H1 (cell line): ENCODE measurements at regions not wholly inside any gene's neighbourhood (a gene's known extent, or its start where the extent isn't known, plus 50 kb on each side); places are given as distances from the start of the nearest gene placed in this dataset.

ENCODE experiments used
- CTCF ChIA-PET: fragments of 300-600 bp; sonication (Branson Sonifier 250); formaldehyde crosslinking; loops from one replicate; lab custom pipeline; 2021; ENCODE audit not compliant: partially characterized antibody; lab: Charles Lee
- POLR2A ChIA-PET: fragments of 300-600 bp; sonication (Branson Sonifier 250); formaldehyde crosslinking; loops from one replicate; lab custom pipeline; 2021; ENCODE audit warnings: inconsistent platforms; ENCODE audit not compliant: partially characterized antibody; lab: Charles Lee
- DNase-seq, 2 experiments: peaks; one replicate each; pipeline versions ENCODE4 v3.0.0 to v3.0.0-alpha.2; 2010 to 2022; ENCODE audit warnings: low spot score in 2 of 2, low read depth in 1 of 2, mixed read lengths in 1 of 2
- FAIRE-seq: peaks from 2 replicates; lab custom pipeline; 2011; peaks lifted over from hg19 to GRCh38; lab: Jason Lieb, UNC
- H2AFZ ChIP-seq: 2 replicates; pipeline ENCODE4 v1.8.1; 2012; ENCODE audit warnings: low read length, inconsistent platforms
- H2AK5ac ChIP-seq: 2 replicates; pipeline ENCODE4 v1.6.1; 2013; ENCODE audit warnings: low read depth, low read length
- H2BK120ac ChIP-seq: replicated peaks from 2 replicates; pipeline ENCODE3; 2013; ENCODE audit warnings: low read depth, low read length, inconsistent platforms
- H2BK12ac ChIP-seq: 2 replicates; pipeline ENCODE4 v1.6.1; 2013; ENCODE audit warnings: low read depth, low read length
- H2BK15ac ChIP-seq: 2 replicates; pipeline ENCODE4 v1.6.1; 2013; ENCODE audit warnings: low read length
- H2BK20ac ChIP-seq: 2 replicates; pipeline ENCODE4 v1.6.1; 2013; ENCODE audit warnings: low read length
- H2BK5ac ChIP-seq: 2 replicates; pipeline ENCODE4 v1.6.1; 2013; ENCODE audit warnings: low read depth, low read length
- H3K14ac ChIP-seq: 2 replicates; pipeline ENCODE4 v1.6.1; 2013; ENCODE audit warnings: inconsistent platforms; ENCODE audit not compliant: insufficient read length
- H3K18ac ChIP-seq: 2 replicates; pipeline ENCODE4 v1.6.1; 2013; ENCODE audit warnings: low read length; ENCODE audit errors: extremely low read depth
- H3K23ac ChIP-seq: 2 replicates; pipeline ENCODE4 v1.6.1; 2013; ENCODE audit warnings: inconsistent platforms; ENCODE audit not compliant: insufficient read length
- H3K23me2 ChIP-seq: 2 replicates; pipeline ENCODE4 v1.6.1; 2013; ENCODE audit warnings: low read depth, low read length
- H3K27ac ChIP-seq: 2 replicates; pipeline ENCODE4 v1.6.1; 2011; ENCODE audit warnings: low read depth, low read length, inconsistent platforms
- H3K27me3 ChIP-seq, 4 experiments: replicated peaks in 1 of 4; 1 replicate in 1 of 4; 2 replicates in 3 of 4; pipeline versions ENCODE4 v1.6.1 to v1.8.1; 2011 to 2013; ENCODE audit warnings: low read length in 3 of 4, mild to moderate bottlenecking in 3 of 4, inconsistent platforms in 2 of 4, mixed read lengths in 2 of 4, moderate library complexity in 1 of 4; ENCODE audit not compliant: control insufficient read depth in 3 of 4, insufficient read depth in 3 of 4; ENCODE audit errors: extremely low read depth in 1 of 4
- H3K36me3 ChIP-seq, 4 experiments: 2 replicates each; pipeline versions ENCODE4 v1.6.1 to v1.8.1; 2011 to 2013; ENCODE audit warnings: mild to moderate bottlenecking in 4 of 4, low read length in 3 of 4, moderate library complexity in 2 of 4, control low read depth in 1 of 4, inconsistent platforms in 1 of 4; ENCODE audit not compliant: insufficient read depth in 4 of 4, control insufficient read depth in 2 of 4
- H3K4ac ChIP-seq: replicated peaks from 2 replicates; pipeline ENCODE3; 2013; ENCODE audit warnings: low read length, low read depth, mixed read lengths, inconsistent platforms; ENCODE audit not compliant: insufficient read length
- H3K4me1 ChIP-seq, 4 experiments: replicated peaks in 1 of 4; 1 replicate in 1 of 4; 2 replicates in 3 of 4; pipeline versions ENCODE4 v1.6.1 to v1.8.1; 2011 to 2013; ENCODE audit warnings: low read length in 3 of 4, inconsistent platforms in 2 of 4, mixed read lengths in 1 of 4; ENCODE audit not compliant: insufficient read depth in 4 of 4, control insufficient read depth in 3 of 4
- H3K4me2 ChIP-seq, 2 experiments: 2 replicates each; pipeline versions ENCODE4 v1.6.1 to v1.8.1; 2011 to 2013; ENCODE audit warnings: low read depth in 2 of 2, low read length in 2 of 2, control low read depth in 1 of 2, inconsistent platforms in 1 of 2, mild to moderate bottlenecking in 1 of 2; ENCODE audit not compliant: insufficient read depth in 1 of 2
- H3K4me3 ChIP-seq, 4 experiments: fragments of 200-600, 300-600 bp in 1 of 4; sonication (generic), shearing (Covaris generic), sonication (Bioruptor Twin) in 1 of 4; 2 replicates each; pipeline versions ENCODE4 v1.5.1 to v1.8.1; 2011 to 2016; ENCODE audit warnings: low read length in 4 of 4, low read depth in 3 of 4, control low read depth in 2 of 4, inconsistent platforms in 2 of 4, mild to moderate bottlenecking in 2 of 4, mixed read lengths in 1 of 4, moderate library complexity in 1 of 4; ENCODE audit not compliant: insufficient read depth in 2 of 4; ENCODE audit errors: extremely low read depth in 1 of 4
- H3K56ac ChIP-seq: replicated peaks from 2 replicates; pipeline ENCODE3; 2013; ENCODE audit warnings: low read depth, mild to moderate bottlenecking, mixed read lengths, low read length, inconsistent platforms; ENCODE audit not compliant: insufficient read length
- H3K79me1 ChIP-seq: 2 replicates; pipeline ENCODE4 v1.6.1; 2013; ENCODE audit warnings: low read depth, low read length, control low read depth
- H3K79me2 ChIP-seq, 2 experiments: 2 replicates each; pipeline versions ENCODE4 v1.6.1 to v1.8.1; 2012 to 2013; ENCODE audit warnings: low read length in 2 of 2, mild to moderate bottlenecking in 2 of 2, inconsistent platforms in 1 of 2; ENCODE audit not compliant: insufficient read depth in 2 of 2, control insufficient read depth in 1 of 2
- H3K9ac ChIP-seq, 4 experiments: replicated peaks in 1 of 4; 1 replicate in 1 of 4; 2 replicates in 3 of 4; pipeline versions ENCODE4 v1.6.1 to v1.8.1; 2011 to 2013; ENCODE audit warnings: low read depth in 3 of 4, low read length in 3 of 4, control low read depth in 2 of 4, mild to moderate bottlenecking in 2 of 4, moderate library complexity in 2 of 4, inconsistent platforms in 1 of 4; ENCODE audit errors: extremely low read depth in 1 of 4
- H3K9me3 ChIP-seq, 2 experiments: 2 replicates each; pipeline versions ENCODE4 v1.6.1 to v1.8.1; 2012 to 2013; ENCODE audit warnings: mild to moderate bottlenecking in 2 of 2, moderate library complexity in 2 of 2, control low read depth in 1 of 2, inconsistent platforms in 1 of 2, low read depth in 1 of 2, low read length in 1 of 2, mixed read lengths in 1 of 2; ENCODE audit not compliant: insufficient read depth in 2 of 2
- H4K20me1 ChIP-seq, 2 experiments: replicated peaks in 1 of 2; 2 replicates each; pipeline versions ENCODE3 to v1.8.1; 2011 to 2013; ENCODE audit warnings: inconsistent platforms in 2 of 2, low read length in 2 of 2, mild to moderate bottlenecking in 1 of 2; ENCODE audit not compliant: insufficient read depth in 2 of 2, control insufficient read depth in 1 of 2
- H4K5ac ChIP-seq: 2 replicates; pipeline ENCODE4 v1.6.1; 2013; ENCODE audit warnings: low read length, low read depth, mixed read lengths, inconsistent platforms; ENCODE audit not compliant: insufficient read length
- H4K8ac ChIP-seq: 2 replicates; pipeline ENCODE4 v1.8.0; 2013; ENCODE audit warnings: mild to moderate bottlenecking, moderate library complexity, low read length, inconsistent platforms; ENCODE audit not compliant: insufficient read depth; ENCODE audit errors: extremely low read depth
- H4K91ac ChIP-seq: replicated peaks from 2 replicates; pipeline ENCODE3; 2013; ENCODE audit warnings: low read length, mixed read lengths, inconsistent platforms; ENCODE audit not compliant: insufficient read length
- ATF3 ChIP-seq: IDR thresholded peaks from 2 replicates; pipeline ENCODE4 v1.6.1; 2011; ENCODE audit warnings: low read depth, mild to moderate bottlenecking, low read length; ENCODE audit not compliant: insufficient read depth
- BACH1 ChIP-seq: IDR thresholded peaks from 2 replicates; pipeline ENCODE4 v1.6.1; 2012; ENCODE audit warnings: low read length, improper control_type of control experiment
- BRCA1 ChIP-seq: IDR thresholded peaks from 2 replicates; pipeline ENCODE4 v1.6.1; 2012; ENCODE audit warnings: low read depth, low read length, improper control_type of control experiment
- CBX8 ChIP-seq: fragments of 300-800, 300-1000 bp; sonication (generic); IDR thresholded peaks from 2 replicates; pipeline ENCODE4 v1.7.1; 2016; ENCODE audit warnings: low read depth, low read length, borderline replicate concordance
- CEBPB ChIP-seq: IDR thresholded peaks from 2 replicates; pipeline ENCODE4 v1.6.1; 2012; ENCODE audit warnings: low read depth, low read length
- E2F6 ChIP-seq: IDR thresholded peaks from 2 replicates; pipeline ENCODE4 v1.6.1; 2012; ENCODE audit warnings: inconsistent platforms
- EZH2 ChIP-seq: fragments of 200-600 bp; sonication (generic); IDR thresholded peaks from 2 replicates; pipeline ENCODE4 v1.7.1; 2012; ENCODE audit warnings: low read depth, mild to moderate bottlenecking, moderate library complexity, low read length, inconsistent platforms; ENCODE audit not compliant: severe bottlenecking
- FOSL1 ChIP-seq: IDR thresholded peaks from 2 replicates; pipeline ENCODE4 v1.6.1; 2011; ENCODE audit warnings: mild to moderate bottlenecking, low read depth, low read length, moderate library complexity; ENCODE audit not compliant: insufficient read depth
- GTF2F1 ChIP-seq: IDR thresholded peaks from 2 replicates; pipeline ENCODE4 v1.6.1; 2012; ENCODE audit warnings: low read depth, low read length, improper control_type of control experiment, borderline replicate concordance
- POLR2A ChIP-seq, 2 experiments: IDR thresholded peaks; 1 replicate in 1 of 2; 2 replicates in 1 of 2; pipeline ENCODE4 v1.6.1; 2011; ENCODE audit warnings: low read depth in 2 of 2, low read length in 2 of 2, mild to moderate bottlenecking in 2 of 2; ENCODE audit errors: control extremely low read depth in 1 of 2
- RNF2 ChIP-seq: fragments of 200-900, 300-1000 bp; sonication (generic); IDR thresholded peaks from 2 replicates; pipeline ENCODE4 v1.7.1; 2016; ENCODE audit warnings: borderline replicate concordance, low read depth, mild to moderate bottlenecking, antibody characterized with exemption, low read length; ENCODE audit not compliant: poor library complexity, severe bottlenecking; ENCODE audit errors: missing control alignments
- SP1 ChIP-seq: IDR thresholded peaks from 2 replicates; pipeline ENCODE4 v1.6.1; 2011; ENCODE audit warnings: low read depth, low read length
- TAF7 ChIP-seq: optimal IDR thresholded peaks from 2 replicates; pipeline ENCODE3; 2011; ENCODE audit warnings: low read depth, mild to moderate bottlenecking, inconsistent platforms, low read length, moderate library complexity, borderline replicate concordance
- TBP ChIP-seq: IDR thresholded peaks from 2 replicates; pipeline ENCODE4 v1.6.1; 2011; ENCODE audit warnings: low read depth, low read length, improper control_type of control experiment
- WGBS, 2 experiments: shearing (Covaris generic) in 1 of 2; methylation state at CpG; one replicate each; pipeline versions ENCODE4 v1.1.6 to v1.1.7; 2013 to 2015; ENCODE audit warnings: low lambda C conversion rate in 2 of 2, mixed read lengths in 2 of 2, inconsistent platforms in 1 of 2, low coverage in 1 of 2, missing lambda C conversion rate in 1 of 2; ENCODE audit not compliant: insufficient replicate concordance in 2 of 2, insufficient coverage in 1 of 2, insufficient read length in 1 of 2; ENCODE audit errors: extremely low coverage in 1 of 2, missing lambda C conversion rate in 1 of 2; 5-methylcytosine and 5-hydroxymethylcytosine counted together

DNA sequence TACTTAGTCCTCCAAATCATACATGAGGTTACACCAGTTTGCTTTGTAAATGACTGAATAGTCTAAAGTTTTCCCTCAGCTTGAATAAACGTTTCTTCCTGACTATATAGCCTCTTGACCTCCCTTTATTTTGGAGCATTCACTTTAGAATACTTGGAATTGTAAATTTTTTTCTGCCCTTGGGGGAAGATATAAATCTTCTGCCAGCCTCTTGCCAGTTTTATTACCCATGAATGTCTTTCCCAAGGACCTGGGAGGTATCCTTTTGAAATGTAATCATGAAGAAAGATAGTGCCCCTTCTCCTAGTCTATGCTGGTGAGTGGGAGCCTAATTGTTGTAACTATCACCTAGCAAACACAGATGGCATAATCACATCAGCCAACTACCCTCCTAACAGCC lies 2033.9 kb upstream of the PCDH20 start:
- H2BK20ac ChIP-seq = no peak overlapping the region
- H3K4me2 ChIP-seq = no peak overlapping the region
- H3K4ac ChIP-seq = no peak overlapping the region
- no peaks in the 10 kb centered on the region for H3K79me1 ChIP-seq
- no peak overlapping the region for H3K14ac ChIP-seq
- 90% methylated on average over 1 of the region's 1 CpG; no CpG with 5 or more reads in 1 of the 2 experiments for whole genome bisulfite sequencing, 2 experiments
- no peak for FAIRE-seq
- no peak overlapping the region for H2BK15ac ChIP-seq
- no peak overlapping the region for H3K23ac ChIP-seq
- H2BK120ac ChIP-seq = no peak overlapping the region
- no peaks in the 10 kb centered on the region for H3K9me3 ChIP-seq
- H2BK5ac ChIP-seq = no peak overlapping the region
- H3K36me3 ChIP-seq = no peaks in the 10 kb centered on the region
- H3K9ac ChIP-seq = no peak overlapping the region
- H4K20me1 ChIP-seq = no peaks in the 10 kb centered on the region
- no peak for DNase-seq
- no peak overlapping the region for H4K5ac ChIP-seq
- no peak overlapping the region for H4K8ac ChIP-seq
- POLR2A ChIA-PET = no interaction called here
- CTCF ChIA-PET = no interaction called here
- no peak overlapping the region for H3K4me3 ChIP-seq
- no peaks in the 10 kb centered on the region for H3K27me3 ChIP-seq
- no peak overlapping the region for H4K91ac ChIP-seq
- no peak overlapping the region for H3K27ac ChIP-seq
- no peak overlapping the region for H3K56ac ChIP-seq
- no peak overlapping the region for H3K18ac ChIP-seq
- H3K4me1 ChIP-seq = no peaks in the 10 kb centered on the region
- H2BK12ac ChIP-seq = no peak overlapping the region
- no peak overlapping the region for H2AFZ ChIP-seq
- no peaks in the 10 kb centered on the region for H3K23me2 ChIP-seq
- no peaks in the 10 kb centered on the region for H3K79me2 ChIP-seq
- no peak overlapping the region for H2AK5ac ChIP-seq
- no peak for TF ChIP-seq TBP
- TF ChIP-seq BRCA1 = no peak
- TF ChIP-seq GTF2F1 = no peak
- no peak for TF ChIP-seq CEBPB
- no peak for TF ChIP-seq CBX8
- no peak for TF ChIP-seq FOSL1
- TF ChIP-seq RNF2 = no peak
- TF ChIP-seq BACH1 = no peak
- no peak for TF ChIP-seq SP1
- TF ChIP-seq TAF7 = no peak
- no peak for TF ChIP-seq ATF3
- no peak for TF ChIP-seq EZH2
- no peak for TF ChIP-seq POLR2A (IDR thresholded peaks at IDR 0.05; ENCODE audit: control extremely low read depth in 1 of 2, low read depth in 2 of 2, low read length in 2 of 2)
- TF ChIP-seq E2F6 = no peak
